IMR-90 (cell line): ENCODE measurements at regions not wholly inside any gene's neighbourhood (a gene's known extent, or its start where the extent isn't known, plus 50 kb on each side); places are given as distances from the start of the nearest gene placed in this dataset.

Experiments used
- BHLHE40 ChIP-seq: fragments of 150-350 bp; IDR thresholded peaks from 2 replicates; pipeline ENCODE4 v1.6.1; 2016; ENCODE audit warnings: mild to moderate bottlenecking, low read depth, low read length
- CEBPB ChIP-seq: IDR thresholded peaks from 2 replicates; pipeline ENCODE4 v1.6.1; 2012; ENCODE audit warnings: low read depth, low read length, improper control_type of control experiment
- CHD1 ChIP-seq: IDR thresholded peaks from 2 replicates; pipeline ENCODE4 v1.6.1; 2012; ENCODE audit warnings: low read depth, low read length, improper control_type of control experiment
- FOS ChIP-seq: fragments of 150-350 bp; IDR thresholded peaks from 2 replicates; pipeline ENCODE4 v1.6.1; 2016; ENCODE audit warnings: low read depth, low read length
- MAFK ChIP-seq: IDR thresholded peaks from 2 replicates; pipeline ENCODE4 v1.6.1; 2012; ENCODE audit warnings: low read depth, low read length, improper control_type of control experiment
- POLR2A ChIP-seq: IDR thresholded peaks from 2 replicates; pipeline ENCODE4 v1.6.1; 2012; ENCODE audit warnings: mild to moderate bottlenecking, low read depth, low read length
- RCOR1 ChIP-seq: IDR thresholded peaks from 2 replicates; pipeline ENCODE4 v1.6.1; 2012; ENCODE audit warnings: mild to moderate bottlenecking, low read length, improper control_type of control experiment; ENCODE audit not compliant: insufficient replicate concordance
- TF ChIP-seq, protein P1 (sequence below): conservative IDR thresholded peaks from 2 replicates; pipeline ENCODE4 v1.5.1; 2012; ENCODE audit warnings: mild to moderate bottlenecking, low read depth, low read length, improper control_type of control experiment
- TF ChIP-seq, protein P2 (sequence below): fragments of 150-350 bp; IDR thresholded peaks from 2 replicates; pipeline ENCODE4 v1.6.1; 2017; ENCODE audit warnings: mild to moderate bottlenecking, antibody characterized with exemption, low read length, low read depth

DNA sequence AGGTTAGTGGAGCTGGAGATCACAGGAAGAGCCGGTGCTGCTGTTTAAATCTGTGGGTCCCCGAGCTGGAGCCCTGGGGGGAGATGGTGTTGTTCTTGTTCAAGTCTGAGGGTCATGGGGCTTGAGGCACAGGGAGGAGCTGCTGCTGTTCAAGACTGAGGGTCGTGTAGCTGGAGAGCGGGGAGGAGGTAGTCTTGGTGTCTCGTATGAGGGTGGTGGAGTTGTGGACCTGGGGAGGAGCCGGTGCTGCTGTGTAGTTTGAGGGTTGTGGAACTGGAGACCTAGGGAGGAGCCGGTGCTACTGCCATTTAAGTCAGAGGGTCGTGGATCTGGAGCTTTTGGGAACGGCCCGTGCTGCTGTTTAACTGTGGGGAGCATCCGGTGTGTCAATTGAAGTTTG lies 112.2 kb upstream of the SULF2 start:
- TF ChIP-seq, protein P1, sequence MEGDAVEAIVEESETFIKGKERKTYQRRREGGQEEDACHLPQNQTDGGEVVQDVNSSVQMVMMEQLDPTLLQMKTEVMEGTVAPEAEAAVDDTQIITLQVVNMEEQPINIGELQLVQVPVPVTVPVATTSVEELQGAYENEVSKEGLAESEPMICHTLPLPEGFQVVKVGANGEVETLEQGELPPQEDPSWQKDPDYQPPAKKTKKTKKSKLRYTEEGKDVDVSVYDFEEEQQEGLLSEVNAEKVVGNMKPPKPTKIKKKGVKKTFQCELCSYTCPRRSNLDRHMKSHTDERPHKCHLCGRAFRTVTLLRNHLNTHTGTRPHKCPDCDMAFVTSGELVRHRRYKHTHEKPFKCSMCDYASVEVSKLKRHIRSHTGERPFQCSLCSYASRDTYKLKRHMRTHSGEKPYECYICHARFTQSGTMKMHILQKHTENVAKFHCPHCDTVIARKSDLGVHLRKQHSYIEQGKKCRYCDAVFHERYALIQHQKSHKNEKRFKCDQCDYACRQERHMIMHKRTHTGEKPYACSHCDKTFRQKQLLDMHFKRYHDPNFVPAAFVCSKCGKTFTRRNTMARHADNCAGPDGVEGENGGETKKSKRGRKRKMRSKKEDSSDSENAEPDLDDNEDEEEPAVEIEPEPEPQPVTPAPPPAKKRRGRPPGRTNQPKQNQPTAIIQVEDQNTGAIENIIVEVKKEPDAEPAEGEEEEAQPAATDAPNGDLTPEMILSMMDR = no peak
- TF ChIP-seq BHLHE40 = no peak
- TF ChIP-seq POLR2A = no peak
- no peak for TF ChIP-seq FOS
- no peak for TF ChIP-seq CHD1
- TF ChIP-seq, protein P2, sequence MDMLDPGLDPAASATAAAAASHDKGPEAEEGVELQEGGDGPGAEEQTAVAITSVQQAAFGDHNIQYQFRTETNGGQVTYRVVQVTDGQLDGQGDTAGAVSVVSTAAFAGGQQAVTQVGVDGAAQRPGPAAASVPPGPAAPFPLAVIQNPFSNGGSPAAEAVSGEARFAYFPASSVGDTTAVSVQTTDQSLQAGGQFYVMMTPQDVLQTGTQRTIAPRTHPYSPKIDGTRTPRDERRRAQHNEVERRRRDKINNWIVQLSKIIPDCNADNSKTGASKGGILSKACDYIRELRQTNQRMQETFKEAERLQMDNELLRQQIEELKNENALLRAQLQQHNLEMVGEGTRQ = no peak
- no peak for TF ChIP-seq RCOR1
- no peak for TF ChIP-seq CEBPB
- TF ChIP-seq MAFK = no peak
